ENCODE measurements at regions not wholly inside any gene's neighbourhood (a gene's known extent, or its start where the extent isn't known, plus 50 kb on each side); places are given as distances from the start of the nearest gene placed in this dataset.
"Not testable (repeated sequence)": the region's sequence is repeated elsewhere in the genome, so short reads cannot be mapped to it uniquely, and the experiment has no call there.

DNA sequence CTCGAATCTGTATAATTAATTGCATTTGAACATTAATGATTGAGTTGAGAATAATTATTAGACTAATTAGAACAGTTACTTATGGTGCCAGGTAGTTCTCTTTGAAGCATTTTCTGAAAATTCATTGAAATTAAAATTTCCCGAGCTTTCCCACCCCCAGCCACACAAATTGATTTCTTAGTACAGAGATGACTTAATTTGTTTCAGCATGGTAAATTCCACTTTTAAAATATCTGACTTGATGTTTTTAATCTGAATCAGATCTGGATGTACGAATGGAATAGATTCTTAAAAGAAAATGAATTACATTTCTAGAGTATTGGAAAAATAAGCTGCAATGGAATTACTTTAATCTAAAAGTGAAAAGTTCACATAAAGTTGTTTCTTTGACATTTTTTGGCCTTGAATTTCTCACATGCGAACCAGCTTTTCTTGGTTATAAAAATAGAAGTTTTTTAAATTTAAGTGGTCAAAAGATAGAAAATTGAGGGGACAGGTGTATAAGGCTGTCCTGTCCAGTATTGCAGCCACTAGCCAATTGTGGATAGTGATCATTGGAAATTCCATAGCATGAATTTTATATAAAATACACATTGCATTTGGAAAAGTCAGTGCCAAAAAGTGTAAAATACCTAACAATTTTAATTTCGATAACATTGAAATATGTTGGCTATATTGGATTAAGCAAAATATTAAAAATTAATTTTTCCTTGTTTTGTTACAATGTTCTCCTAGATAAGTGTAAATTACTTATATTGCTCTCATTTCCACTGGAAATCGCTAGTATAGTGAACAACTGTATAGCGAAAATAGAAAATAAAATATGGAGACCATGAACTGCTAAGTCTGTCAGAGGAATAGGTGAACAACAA is 102.9 kb downstream of the OR2B2 start:
- WGBS, 10 experiments: 5 to 18% (median 8%) methylated on average over 3 to 7 of the region's 7 CpGs
- no peak for ATAC-seq (replicated peaks in 6 of 8)
- Histone ChIP-seq H3K27ac (no peak overlapping the region), H3K4me3 (peak overlapping the region; percentile 45 to 91 (median 60)), H3K4me1 (replicated peaks in 1 of 2) (peaks cover 9 to 11% of the 10 kb centered on the region in 2 donors)
- in situ Hi-C loops (cut with MboI; ENCODE audit: low pct_unique_long_range_greater_than_20kb in 2 of 9, low sequenced_read_pairs in 9 of 9, unreplicated experiment in 9 of 9): loop anchor here in 2 of 9 experiments (25.0 kb wide), 3 partner anchors 647 to 1622 kb away; a partner anchor contains a TSS

DNA sequence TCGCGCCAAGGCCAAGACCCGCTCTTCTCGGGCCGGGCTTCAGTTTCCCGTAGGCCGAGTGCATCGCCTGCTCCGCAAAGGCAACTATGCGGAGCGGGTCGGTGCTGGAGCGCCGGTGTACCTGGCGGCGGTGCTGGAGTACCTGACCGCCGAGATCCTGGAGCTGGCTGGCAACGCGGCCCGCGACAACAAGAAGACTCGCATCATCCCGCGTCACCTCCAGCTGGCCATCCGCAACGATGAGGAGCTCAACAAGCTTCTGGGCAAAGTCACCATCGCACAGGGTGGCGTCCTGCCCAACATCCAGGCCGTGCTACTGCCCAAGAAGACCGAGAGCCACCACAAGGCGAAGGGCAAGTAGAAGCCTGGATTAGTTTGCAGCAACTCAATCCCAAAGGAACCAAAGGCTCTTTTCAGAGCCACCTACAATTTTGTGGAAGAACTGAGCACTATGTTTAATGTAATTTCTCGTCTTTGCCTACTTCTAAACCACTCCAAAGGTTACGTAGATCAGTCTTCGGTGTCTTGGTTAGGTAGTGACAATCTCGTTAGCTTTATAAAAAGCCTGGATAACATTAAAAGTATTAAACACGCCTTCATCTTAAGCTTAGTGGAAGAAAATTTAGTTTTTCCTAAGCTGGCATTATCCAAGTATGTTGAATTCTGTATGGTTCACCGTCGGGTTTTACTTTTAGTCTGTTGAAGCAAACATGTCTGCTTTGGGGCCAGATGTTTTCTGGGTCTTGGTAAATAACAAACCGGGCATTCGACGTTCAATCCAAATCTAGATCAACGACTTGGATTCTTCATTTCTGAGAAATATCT is 103.7 kb downstream of the OR2B2 start:
- peak in 5 of 8 experiments; percentile 5 to 17 (median 10) for ATAC-seq (replicated peaks in 6 of 8)
- 0 to 23% (median 6%) methylated on average over 2 to 13 of the region's 43 CpGs for WGBS, 10 experiments
- Histone ChIP-seq H3K4me1 (replicated peaks in 1 of 2) (peaks cover 9 to 11% of the 10 kb centered on the region in 2 donors), H3K4me3 (peak overlapping the region; percentile 42 to 91 (median 47)), H3K27ac (peak overlapping the region in 1 of 2 donors; percentile 65)
- in situ Hi-C loops (cut with MboI; ENCODE audit: low pct_unique_long_range_greater_than_20kb in 2 of 9, low sequenced_read_pairs in 9 of 9, unreplicated experiment in 9 of 9): loop anchor here in 2 of 9 experiments (25.0 kb wide), 3 partner anchors 646 to 1621 kb away; a partner anchor contains a TSS

DNA sequence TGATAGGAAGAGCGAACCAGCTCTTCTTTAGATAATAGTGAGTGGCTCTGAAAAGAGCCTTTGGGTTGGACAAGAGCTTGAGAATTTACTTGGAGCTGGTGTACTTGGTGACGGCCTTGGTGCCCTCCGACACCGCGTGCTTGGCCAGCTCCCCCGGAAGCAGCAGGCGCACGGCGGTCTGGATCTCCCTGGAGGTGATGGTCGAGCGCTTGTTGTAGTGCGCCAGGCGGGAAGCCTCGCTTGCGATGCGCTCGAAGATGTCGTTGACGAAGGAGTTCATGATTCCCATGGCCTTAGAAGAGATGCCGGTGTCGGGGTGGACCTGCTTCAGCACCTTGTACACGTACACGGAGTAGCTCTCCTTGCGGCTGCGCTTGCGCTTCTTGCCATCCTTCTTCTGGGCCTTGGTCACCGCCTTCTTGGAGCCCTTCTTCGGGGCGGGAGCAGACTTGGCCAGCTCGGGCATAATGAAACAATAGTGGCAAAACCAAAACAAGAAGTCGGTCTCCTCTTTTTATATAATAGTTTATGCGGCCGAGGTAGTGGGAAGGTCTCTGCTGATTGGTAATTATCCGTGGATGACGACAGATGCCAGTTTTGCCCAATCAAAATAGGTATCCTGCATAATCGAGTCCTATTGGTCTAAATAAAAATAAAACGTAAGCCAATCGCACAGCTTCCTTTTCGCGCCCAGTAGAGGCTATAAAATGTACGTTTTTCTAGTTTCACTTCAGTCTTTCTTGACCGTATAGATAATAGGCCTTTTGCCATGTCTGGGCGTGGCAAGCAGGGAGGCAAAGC is 104.6 kb downstream of the OR2B2 start:
- ATAC-seq (replicated peaks in 6 of 8): peak; percentile 78 to 88 (median 84)
- 0 to 6% (median 1%) methylated on average over 1 to 29 of the region's 43 CpGs; no CpG with 5 or more reads in 1 of the 10 experiments for WGBS, 10 experiments
- Histone ChIP-seq H3K4me1 (replicated peaks in 1 of 2) (peaks cover 9 to 11% of the 10 kb centered on the region in 2 donors), H3K4me3 (peak overlapping the region; percentile 42 to 91 (median 47)), H3K27ac (peak overlapping the region; percentile 54 to 63)
- in situ Hi-C loops (cut with MboI; ENCODE audit: low pct_unique_long_range_greater_than_20kb in 2 of 9, low sequenced_read_pairs in 9 of 9, unreplicated experiment in 9 of 9): loop anchor here in 2 of 9 experiments (25.0 kb wide), 3 partner anchors 645 to 1620 kb away; a partner anchor contains a TSS

DNA sequence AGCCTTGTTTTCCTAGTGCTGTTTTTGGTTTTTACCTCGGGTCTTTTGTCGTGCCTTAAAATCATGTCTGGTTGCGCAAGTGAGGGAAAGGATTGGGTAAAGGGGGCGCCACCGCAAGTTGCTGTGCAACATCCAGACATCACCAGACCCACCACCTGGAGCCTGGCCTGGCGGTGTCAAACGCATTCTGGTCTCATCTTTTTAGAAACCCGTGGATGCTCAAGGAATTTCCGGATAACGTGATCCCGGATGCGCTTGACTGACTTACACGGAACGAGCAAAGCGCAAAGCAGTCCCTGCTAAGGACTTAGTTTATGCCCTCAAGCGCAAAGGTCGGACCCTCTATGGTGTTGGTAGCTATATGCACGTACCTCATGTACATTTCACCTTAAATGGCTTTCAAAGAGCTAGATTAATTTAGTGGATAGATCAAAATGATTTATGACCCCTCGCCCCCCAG is 105.2 kb downstream of the OR2B2 start:
- ATAC-seq (replicated peaks in 6 of 8): peak in 4 of 8 experiments; percentile 1 to 7 (median 3)
- Histone ChIP-seq H3K27ac (peak overlapping the region; percentile 54 to 63), H3K4me3 (peak overlapping the region; percentile 42 to 91 (median 47)), H3K4me1 (replicated peaks in 1 of 2) (peaks cover 3 to 6% of the 10 kb centered on the region in 2 donors)
- 0 to 16% (median 0%) methylated on average over 1 to 17 of the region's 19 CpGs for whole genome bisulfite sequencing, 10 experiments
- in situ Hi-C loops (cut with MboI; ENCODE audit: low pct_unique_long_range_greater_than_20kb in 2 of 9, low sequenced_read_pairs in 9 of 9, unreplicated experiment in 9 of 9): loop anchor here in 2 of 9 experiments (25.0 kb wide), 3 partner anchors 645 to 1620 kb away; a partner anchor contains a TSS

DNA sequence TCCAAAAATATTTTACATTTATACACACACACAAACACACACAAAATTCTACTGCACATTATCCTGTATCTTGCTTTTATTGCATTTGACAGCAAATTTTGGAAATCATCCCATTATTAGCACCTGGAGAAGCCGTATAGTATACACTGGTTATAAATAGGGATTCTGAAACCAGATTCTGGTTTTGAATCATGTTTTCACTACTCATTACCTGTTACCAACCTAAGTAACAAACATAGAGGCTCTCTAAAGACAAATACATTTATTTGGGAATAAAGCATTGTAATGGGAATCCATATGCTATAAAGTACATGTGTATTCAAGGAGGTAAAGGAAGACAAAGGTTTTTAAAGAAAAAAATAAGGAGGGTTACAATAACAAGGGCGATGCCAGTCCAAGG is 106.8 kb downstream of the OR2B2 start:
- no peaks in the 10 kb centered on the region for H3K4me1 ChIP-seq (replicated peaks in 1 of 2)
- ATAC-seq (replicated peaks in 6 of 8): no peak
- H3K4me3 ChIP-seq: no peak overlapping the region
- 92 to 100% (median 100%) methylated on average over 1 to 2 of the region's 2 CpGs; no CpG with 5 or more reads in 1 of the 10 experiments for WGBS, 10 experiments
- H3K27ac ChIP-seq: no peak overlapping the region
- in situ Hi-C loops (cut with MboI; ENCODE audit: low pct_unique_long_range_greater_than_20kb in 2 of 9, low sequenced_read_pairs in 9 of 9, unreplicated experiment in 9 of 9): loop anchor here in 2 of 9 experiments (25.0 kb wide), 3 partner anchors 643 to 1618 kb away; a partner anchor contains a TSS

DNA sequence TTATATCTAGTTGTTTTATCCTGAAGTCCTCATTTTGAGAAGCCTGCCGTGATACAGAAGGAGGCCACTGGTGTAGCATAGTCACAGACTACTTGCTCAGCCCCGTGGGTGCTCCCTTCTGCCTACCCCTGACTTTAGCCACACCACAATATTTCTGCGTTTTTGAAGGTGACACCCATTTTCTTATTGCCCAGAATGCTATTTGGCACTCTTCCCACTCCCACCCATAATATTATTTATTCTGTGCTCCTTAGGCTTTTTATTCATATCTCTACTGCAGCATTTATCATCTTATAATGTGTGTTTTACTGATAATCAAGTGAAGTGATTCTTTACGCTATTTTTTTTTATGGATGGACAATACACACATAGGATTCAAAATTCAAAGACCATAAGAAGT is 107.3 kb downstream of the OR2B2 start:
- WGBS, 10 experiments: 50 to 100% (median 89%) methylated on average over 1 to 4 of the region's 4 CpGs; no CpG with 5 or more reads in 2 of the 10 experiments
- no peaks in the 10 kb centered on the region for H3K4me1 ChIP-seq (replicated peaks in 1 of 2)
- in situ Hi-C loops (cut with MboI; ENCODE audit: low pct_unique_long_range_greater_than_20kb in 2 of 9, low sequenced_read_pairs in 9 of 9, unreplicated experiment in 9 of 9): loop anchor here in 2 of 9 experiments (25.0 kb wide), 3 partner anchors 643 to 1618 kb away; a partner anchor contains a TSS
- no peak for ATAC-seq (replicated peaks in 6 of 8)
- H3K27ac ChIP-seq: no peak overlapping the region
- H3K4me3 ChIP-seq: no peak overlapping the region

DNA sequence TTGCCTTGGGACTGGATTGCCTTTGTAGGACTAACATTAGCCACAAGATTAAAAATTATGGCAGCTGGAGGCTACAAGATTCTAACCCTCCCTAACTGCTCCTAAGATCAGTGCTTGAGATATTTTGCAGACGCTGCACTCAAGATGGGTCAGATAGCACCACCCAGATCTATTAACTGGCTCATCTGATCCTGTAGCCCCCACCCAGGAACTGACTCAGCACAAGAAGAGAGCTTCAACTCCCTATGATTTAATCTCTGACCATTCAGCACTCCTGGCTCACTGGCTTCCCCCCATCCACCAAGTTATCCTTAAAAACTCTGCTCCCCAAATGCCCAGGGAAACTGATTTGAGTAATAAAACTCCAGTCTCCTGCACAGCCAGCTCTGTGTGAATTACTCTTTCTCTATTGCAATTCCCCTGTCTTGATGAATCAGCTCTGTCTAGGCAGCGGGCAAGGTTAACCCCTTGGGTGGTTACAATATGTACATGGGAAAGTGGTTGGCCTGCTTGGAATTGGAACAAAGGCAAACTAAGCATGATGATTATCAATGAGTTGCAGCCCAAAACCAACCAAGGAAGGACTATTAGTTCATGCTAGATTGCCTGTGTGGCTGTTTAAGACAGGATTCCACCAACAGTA is 111.3 kb downstream of the OR2B2 start:
- Histone ChIP-seq H3K4me1 (replicated peaks in 1 of 2) (peaks cover 6 to 7% of the 10 kb centered on the region in 2 donors), H3K4me3 (no peak overlapping the region), H3K27ac (no peak overlapping the region)
- ATAC-seq (replicated peaks in 6 of 8): peak in 2 of 8 experiments; percentile 86 to 87
- WGBS, 10 experiments: 0 to 88% (median 43%) methylated on average over 1 to 2 of the region's 2 CpGs; no CpG with 5 or more reads in 2 of the 10 experiments
- in situ Hi-C loops (cut with MboI; ENCODE audit: low pct_unique_long_range_greater_than_20kb in 2 of 9, low sequenced_read_pairs in 9 of 9, unreplicated experiment in 9 of 9): loop anchor here in 2 of 9 experiments (25.0 kb wide), 3 partner anchors 639 to 1614 kb away; a partner anchor contains a TSS

DNA sequence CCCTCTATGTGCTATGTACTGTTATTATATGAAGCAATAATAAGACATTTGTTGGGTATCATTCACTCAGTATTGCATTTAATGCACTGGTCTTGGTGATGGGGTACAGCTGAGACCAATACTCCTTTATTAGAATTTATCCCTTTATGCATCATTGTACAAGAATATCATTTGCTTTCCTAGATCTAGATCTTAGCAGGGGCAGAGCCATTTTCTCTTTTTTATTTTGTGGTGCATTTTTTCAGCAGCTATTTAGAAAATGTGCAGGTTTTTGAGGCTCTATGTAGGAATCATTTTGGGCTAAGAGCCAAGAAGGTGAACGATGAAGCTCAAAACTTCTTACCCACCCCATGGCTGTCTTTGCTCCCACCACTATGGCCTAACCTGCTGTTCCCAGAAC is 114.2 kb downstream of the OR2B2 start:
- ATAC-seq (replicated peaks in 6 of 8): no peak
- Histone ChIP-seq H3K4me3 (no peak overlapping the region), H3K27ac (no peak overlapping the region), H3K4me1 (replicated peaks in 1 of 2) (peaks cover 7 to 8% of the 10 kb centered on the region in 2 donors)
- in situ Hi-C loops (cut with MboI; ENCODE audit: low pct_unique_long_range_greater_than_20kb in 2 of 9, low sequenced_read_pairs in 9 of 9, unreplicated experiment in 9 of 9): no loop called here
- 33 to 100% (median 90%) methylated on average over 1 of the region's 1 CpG; no CpG with 5 or more reads in 4 of the 10 experiments for WGBS, 10 experiments

DNA sequence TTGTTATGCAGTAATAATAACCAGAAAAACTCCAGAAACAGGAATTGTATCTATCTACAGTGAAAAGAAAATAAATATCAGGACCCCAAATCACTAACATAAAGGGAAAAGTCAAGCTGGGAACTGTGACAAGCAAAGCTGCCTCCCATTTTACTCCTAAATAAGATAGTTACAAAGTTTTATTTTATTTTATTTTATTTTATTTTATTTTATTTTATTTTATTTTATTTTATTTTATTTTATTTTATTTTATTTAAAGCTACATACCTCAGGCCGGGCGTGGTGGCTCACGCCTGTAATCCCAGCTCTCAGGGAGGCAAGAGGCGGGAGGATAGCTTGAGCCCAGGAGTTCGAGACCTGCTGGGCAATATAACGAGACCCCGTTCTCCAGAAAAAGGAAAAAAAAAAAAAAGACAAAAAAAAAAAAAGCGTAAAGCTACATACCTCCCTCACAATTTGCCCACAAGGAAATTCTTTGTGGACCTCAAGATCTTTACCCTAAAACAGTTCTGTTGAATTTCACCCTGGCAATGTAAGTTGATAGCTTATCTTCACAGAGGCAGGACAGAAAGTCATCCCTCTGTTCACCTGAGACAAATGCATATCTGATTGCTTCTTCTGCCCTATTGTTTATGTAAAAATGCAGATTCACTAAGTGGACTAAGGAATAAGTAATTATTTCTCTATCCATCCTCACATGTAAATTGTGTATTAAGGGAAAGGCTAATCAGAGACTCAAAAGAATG is 115.3 kb downstream of the OR2B2 start:
- H3K27ac ChIP-seq; in situ Hi-C loops (cut with MboI; ENCODE audit: low pct_unique_long_range_greater_than_20kb in 2 of 9, low sequenced_read_pairs in 9 of 9, unreplicated experiment in 9 of 9); H3K4me1 ChIP-seq (replicated peaks in 1 of 2); ATAC-seq (replicated peaks in 6 of 8): not testable (repeated sequence)
- peak overlapping the region in 1 of 5 donors; percentile 21 for H3K4me3 ChIP-seq
- WGBS, 10 experiments: 71 to 100% (median 94%) methylated on average over 3 to 8 of the region's 8 CpGs; no CpG with 5 or more reads in 2 of the 10 experiments

DNA sequence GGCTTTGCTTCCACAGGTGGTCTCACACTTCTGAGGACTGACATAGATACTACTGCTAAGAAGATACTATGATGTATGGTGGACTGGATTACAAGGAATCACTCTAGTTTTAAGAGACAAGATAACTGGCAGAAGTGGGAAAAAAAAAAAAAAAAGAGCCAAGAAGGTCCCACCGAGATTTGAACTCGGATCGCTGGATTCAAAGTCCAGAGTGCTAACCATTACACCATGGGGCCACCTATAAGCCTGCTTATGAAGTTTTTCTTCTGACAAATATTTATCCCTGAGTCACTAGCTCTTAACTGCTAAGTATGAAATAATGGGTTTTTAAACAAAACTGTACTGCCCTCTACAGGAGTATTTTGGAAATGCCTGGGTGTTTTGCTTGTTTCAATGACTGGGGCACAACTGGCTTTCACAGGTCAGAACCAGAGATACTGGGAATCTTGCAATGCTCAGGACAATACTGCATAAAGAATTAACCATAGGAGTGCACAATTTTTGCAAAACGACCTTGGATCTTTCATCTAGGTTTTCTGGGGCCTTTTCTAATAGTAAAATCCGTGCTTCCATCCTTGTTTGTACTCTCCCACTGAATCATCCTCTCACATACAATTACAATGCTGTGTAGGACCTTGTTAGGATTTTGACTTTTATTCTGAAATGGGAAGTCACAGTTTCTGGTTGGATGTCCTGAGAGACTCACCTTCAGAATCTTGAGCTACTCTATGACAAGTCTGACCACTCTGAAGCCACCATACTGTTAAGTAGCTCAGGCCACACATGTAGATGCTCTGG is 116.3 kb downstream of the OR2B2 start:
- 0 to 10% (median 4%) methylated on average over 2 to 5 of the region's 5 CpGs; no CpG with 5 or more reads in 2 of the 10 experiments for WGBS, 10 experiments
- in situ Hi-C loops (cut with MboI; ENCODE audit: low pct_unique_long_range_greater_than_20kb in 2 of 9, low sequenced_read_pairs in 9 of 9, unreplicated experiment in 9 of 9): no loop called here
- peak overlapping the region in 1 of 2 donors; percentile 32 for H3K27ac ChIP-seq
- peak; percentile 51 to 60 (median 57) for ATAC-seq (replicated peaks in 6 of 8)
- peaks cover 7 to 8% of the 10 kb centered on the region in 2 donors for H3K4me1 ChIP-seq (replicated peaks in 1 of 2)
- peak overlapping the region in 3 of 5 donors; percentile 12 to 28 (median 21) for H3K4me3 ChIP-seq

All from motor neuron (in vitro differentiated cells).